ENCODE measurements at regions not wholly inside any gene's neighbourhood (a gene's known extent, or its start where the extent isn't known, plus 50 kb on each side); places are given as distances from the start of the nearest gene placed in this dataset.
"Not testable (repeated sequence)": the region's sequence is repeated elsewhere in the genome, so short reads cannot be mapped to it uniquely, and the experiment has no call there.

DNA sequence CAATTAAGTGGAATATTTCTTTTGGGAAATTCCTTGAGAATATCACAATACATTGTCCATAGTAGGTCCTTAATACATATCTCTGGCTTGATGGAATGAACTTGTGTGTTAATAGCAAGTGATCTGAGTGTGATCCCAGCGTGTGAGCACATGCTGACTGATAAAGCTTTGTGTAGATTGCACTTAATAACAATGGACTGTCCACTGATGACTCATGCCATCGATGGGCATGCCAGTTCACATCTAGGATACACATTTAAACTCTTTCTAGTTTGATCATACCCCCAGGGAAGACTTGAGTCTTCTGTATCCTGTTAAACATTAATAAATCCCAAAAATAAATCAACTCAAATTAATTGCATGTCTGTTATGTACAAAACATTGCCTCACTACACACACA is 454.3 kb upstream of the SPTLC3 start:
- TF ChIP-seq, protein P1, sequence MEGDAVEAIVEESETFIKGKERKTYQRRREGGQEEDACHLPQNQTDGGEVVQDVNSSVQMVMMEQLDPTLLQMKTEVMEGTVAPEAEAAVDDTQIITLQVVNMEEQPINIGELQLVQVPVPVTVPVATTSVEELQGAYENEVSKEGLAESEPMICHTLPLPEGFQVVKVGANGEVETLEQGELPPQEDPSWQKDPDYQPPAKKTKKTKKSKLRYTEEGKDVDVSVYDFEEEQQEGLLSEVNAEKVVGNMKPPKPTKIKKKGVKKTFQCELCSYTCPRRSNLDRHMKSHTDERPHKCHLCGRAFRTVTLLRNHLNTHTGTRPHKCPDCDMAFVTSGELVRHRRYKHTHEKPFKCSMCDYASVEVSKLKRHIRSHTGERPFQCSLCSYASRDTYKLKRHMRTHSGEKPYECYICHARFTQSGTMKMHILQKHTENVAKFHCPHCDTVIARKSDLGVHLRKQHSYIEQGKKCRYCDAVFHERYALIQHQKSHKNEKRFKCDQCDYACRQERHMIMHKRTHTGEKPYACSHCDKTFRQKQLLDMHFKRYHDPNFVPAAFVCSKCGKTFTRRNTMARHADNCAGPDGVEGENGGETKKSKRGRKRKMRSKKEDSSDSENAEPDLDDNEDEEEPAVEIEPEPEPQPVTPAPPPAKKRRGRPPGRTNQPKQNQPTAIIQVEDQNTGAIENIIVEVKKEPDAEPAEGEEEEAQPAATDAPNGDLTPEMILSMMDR (IDR thresholded peaks at IDR 0.05; ENCODE audit: low read depth, low read length, missing control alignments), result no peak
- H3K4me3 ChIP-seq (replicated peaks; ENCODE audit: low read depth, low read length), result no peak overlapping the region
- no peak for DNase-seq (ENCODE audit: extremely low read depth, low read depth)

GRCh38 chr20:12555369-12555768 is 453.4 kb upstream of the SPTLC3 start:
- TF ChIP-seq, protein P1 (IDR thresholded peaks at IDR 0.05; ENCODE audit: low read depth, low read length, missing control alignments), result no peak
- H3K4me3 ChIP-seq (replicated peaks; ENCODE audit: low read depth, low read length), result no peak overlapping the region
- no peak for DNase-seq (ENCODE audit: extremely low read depth, low read depth)

DNA sequence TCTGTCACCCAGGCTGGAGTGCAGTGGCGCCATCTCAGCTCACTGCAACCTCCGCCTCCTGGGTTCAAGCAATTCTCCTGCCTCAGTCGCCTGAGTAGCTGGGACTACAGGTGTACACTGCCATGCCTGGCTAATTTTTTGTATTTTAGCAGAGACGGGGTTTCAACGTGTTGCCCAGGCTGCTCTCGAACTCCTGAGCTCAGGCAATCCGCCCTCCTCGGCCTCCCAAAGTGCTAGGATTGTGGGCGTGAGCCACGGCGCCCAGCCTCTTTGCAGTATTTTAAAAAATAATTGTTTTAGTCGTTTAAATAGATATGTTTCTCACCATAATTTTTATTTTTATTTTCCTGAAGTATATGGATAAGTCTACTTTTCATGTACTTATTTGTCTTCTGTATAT is 452.9 kb upstream of the SPTLC3 start:
- not testable (repeated sequence) for H3K4me3 ChIP-seq (replicated peaks; ENCODE audit: low read depth, low read length); DNase-seq (ENCODE audit: extremely low read depth, low read depth)

DNA sequence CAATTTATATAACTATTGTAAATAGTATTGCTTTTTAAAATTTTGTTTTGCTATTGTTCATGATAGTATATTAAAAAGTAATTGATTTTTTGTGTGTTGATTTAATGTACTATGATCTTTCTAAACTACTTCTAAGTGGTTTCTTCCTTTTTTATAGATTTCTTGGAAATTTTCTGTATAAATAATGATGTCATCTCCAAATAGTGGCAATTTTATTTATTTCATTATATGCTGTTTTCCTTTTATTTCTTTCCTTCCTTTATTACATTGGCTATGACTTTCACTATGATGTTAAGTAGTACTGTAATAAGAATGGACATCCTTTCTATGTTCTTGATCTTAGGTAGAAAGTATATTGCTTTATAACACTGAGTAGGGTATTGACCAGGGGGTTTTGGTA is 451.5 kb upstream of the SPTLC3 start:
- no peak overlapping the region for H3K4me3 ChIP-seq (replicated peaks; ENCODE audit: low read depth, low read length)
- no peak for DNase-seq (ENCODE audit: extremely low read depth, low read depth)
- TF ChIP-seq, protein P1 (IDR thresholded peaks at IDR 0.05; ENCODE audit: low read depth, low read length, missing control alignments), result no peak

DNA sequence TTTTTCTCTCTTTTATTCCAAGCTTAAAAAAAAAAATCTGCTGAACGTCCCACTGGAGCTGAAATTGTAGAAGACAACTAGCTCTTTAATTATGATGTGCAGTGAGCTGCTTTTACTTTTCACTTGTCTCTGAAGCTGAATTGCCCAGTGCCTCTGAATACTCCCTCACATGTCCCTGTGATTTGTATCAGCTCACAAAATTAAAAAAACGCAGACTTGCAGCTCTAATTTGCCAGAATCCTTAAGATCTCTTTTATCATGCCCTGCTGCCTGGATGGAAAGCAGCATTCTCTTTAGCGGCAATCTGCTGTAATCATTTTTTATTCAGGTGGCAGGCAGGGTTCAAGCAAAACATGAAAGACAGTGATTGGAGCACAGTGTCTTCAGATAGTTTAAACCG is 443.8 kb upstream of the SPTLC3 start:
- TF ChIP-seq, protein P1 (IDR thresholded peaks at IDR 0.05; ENCODE audit: low read depth, low read length, missing control alignments), result no peak
- no peak overlapping the region for H3K4me3 ChIP-seq (replicated peaks; ENCODE audit: low read depth, low read length)
- no peak for DNase-seq (ENCODE audit: extremely low read depth, low read depth)

- no peak overlapping the region for H3K4me3 ChIP-seq (replicated peaks; ENCODE audit: low read depth, low read length)
- DNase-seq (ENCODE audit: extremely low read depth, low read depth), result no peak
- TF ChIP-seq, protein P1 (IDR thresholded peaks at IDR 0.05; ENCODE audit: low read depth, low read length, missing control alignments), result no peak
Observed at GRCh38 chr20:12566596-12566995, 442.2 kb upstream of the SPTLC3 start.

GRCh38 chr20:12570371-12570770 is 438.4 kb upstream of the SPTLC3 start:
- TF ChIP-seq, protein P1 (IDR thresholded peaks at IDR 0.05; ENCODE audit: low read depth, low read length, missing control alignments), result no peak
- DNase-seq (ENCODE audit: extremely low read depth, low read depth), result no peak
- H3K4me3 ChIP-seq (replicated peaks; ENCODE audit: low read depth, low read length), result no peak overlapping the region
